ENCODE measurements at regions not wholly inside any gene's neighbourhood (a gene's known extent, or its start where the extent isn't known, plus 50 kb on each side); places are given as distances from the start of the nearest gene placed in this dataset.

DNA sequence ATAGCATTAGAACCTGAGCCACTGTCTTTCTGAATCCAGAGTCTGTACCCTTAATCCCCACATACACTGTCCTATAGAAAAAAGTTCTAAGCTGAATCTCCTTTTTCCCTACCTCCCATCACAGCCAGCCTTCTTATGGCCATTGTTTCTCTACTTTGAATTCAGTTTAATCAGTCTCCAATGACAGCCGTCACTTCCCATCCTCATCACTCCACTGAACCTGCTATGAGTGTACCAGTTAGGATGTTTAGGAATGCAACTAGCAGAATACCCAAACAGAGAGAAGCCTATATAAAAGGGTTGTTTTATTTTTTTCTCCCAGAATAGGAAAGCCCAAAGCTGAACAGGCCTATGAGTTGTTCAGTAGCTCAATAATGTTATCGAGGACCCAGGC is 220.4 kb upstream of the NREP start:
- BruUV-seq (replicated peaks), result no TSS peak
- H3K36me3 ChIP-seq (ENCODE audit: insufficient read depth, low read length, poor library complexity, severe bottlenecking), result no peaks in the 10 kb centered on the region
- no peak for DNase-seq (ENCODE audit: low spot score)
- TF ChIP-seq, protein P1, sequence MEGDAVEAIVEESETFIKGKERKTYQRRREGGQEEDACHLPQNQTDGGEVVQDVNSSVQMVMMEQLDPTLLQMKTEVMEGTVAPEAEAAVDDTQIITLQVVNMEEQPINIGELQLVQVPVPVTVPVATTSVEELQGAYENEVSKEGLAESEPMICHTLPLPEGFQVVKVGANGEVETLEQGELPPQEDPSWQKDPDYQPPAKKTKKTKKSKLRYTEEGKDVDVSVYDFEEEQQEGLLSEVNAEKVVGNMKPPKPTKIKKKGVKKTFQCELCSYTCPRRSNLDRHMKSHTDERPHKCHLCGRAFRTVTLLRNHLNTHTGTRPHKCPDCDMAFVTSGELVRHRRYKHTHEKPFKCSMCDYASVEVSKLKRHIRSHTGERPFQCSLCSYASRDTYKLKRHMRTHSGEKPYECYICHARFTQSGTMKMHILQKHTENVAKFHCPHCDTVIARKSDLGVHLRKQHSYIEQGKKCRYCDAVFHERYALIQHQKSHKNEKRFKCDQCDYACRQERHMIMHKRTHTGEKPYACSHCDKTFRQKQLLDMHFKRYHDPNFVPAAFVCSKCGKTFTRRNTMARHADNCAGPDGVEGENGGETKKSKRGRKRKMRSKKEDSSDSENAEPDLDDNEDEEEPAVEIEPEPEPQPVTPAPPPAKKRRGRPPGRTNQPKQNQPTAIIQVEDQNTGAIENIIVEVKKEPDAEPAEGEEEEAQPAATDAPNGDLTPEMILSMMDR (conservative IDR thresholded peaks at IDR 0.05; ENCODE audit: low read depth, low read length), result no peak
- no peak for TF ChIP-seq EZH2 (IDR thresholded peaks at IDR 0.05; ENCODE audit: borderline replicate concordance, low read depth, low read length, poor library complexity, severe bottlenecking)
- POLR2A ChIA-PET (ENCODE audit: low non-redundant PET), result interaction anchor here (0.6 kb wide), 1 partner anchor 128 kb away, joined by 3 read pairs; no protein-coding TSS in a partner anchor
- no peak overlapping the region for H3K27ac ChIP-seq (ENCODE audit: low read depth, low read length, poor library complexity, severe bottlenecking)
- no peaks in the 10 kb centered on the region for H3K4me1 ChIP-seq (ENCODE audit: insufficient read depth, low read length, poor library complexity, severe bottlenecking)
- intact Hi-C loops (cut with micrococcal nuclease; ENCODE audit: unreplicated experiment), result no loop called here
- CTCF ChIA-PET, result no interaction called here
- H3K9me3 ChIP-seq (ENCODE audit: low read depth, low read length, poor library complexity, severe bottlenecking), result no peaks in the 10 kb centered on the region
- no peak overlapping the region for H3K4me3 ChIP-seq (ENCODE audit: low read depth, low read length, poor library complexity, severe bottlenecking)
- peaks cover 19% of the 10 kb centered on the region for H3K27me3 ChIP-seq (replicated peaks; ENCODE audit: insufficient read depth, low read depth, low read length, poor library complexity)

DNA sequence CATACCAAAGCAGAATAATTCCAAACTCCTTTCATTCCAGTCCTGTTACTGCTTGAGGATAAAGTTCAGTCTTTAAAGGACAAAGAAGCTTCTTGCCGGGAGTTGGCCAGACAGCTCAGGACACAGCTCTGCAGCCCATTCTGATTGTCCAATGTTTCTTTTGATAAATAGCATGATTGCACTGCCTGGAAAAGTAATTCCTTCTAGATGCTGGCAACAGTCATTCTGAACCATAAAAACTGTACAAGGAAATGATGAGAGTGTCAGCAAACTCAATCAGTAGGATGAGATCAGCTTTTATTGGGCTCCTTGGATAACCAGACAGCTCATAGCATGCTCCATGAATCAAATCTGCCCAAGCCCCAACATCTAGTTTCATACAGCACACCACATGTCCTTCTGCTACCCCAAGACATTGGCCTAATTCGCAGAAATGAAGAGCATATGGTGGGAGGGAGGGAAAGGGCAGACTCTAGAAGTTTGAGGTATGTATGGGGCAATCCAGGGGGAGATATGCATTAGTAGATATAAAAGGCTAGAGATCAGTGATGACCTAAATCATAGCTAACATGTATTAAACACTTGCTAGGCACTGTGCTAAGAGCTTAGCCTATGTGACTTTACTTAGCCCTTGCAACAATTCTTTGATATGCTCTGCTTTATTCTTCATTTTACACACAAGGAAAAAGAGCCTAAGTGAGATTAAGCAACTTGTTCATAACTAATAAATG is 219.9 kb upstream of the NREP start:
- Histone ChIP-seq H3K36me3 (ENCODE audit: insufficient read depth, low read length, poor library complexity, severe bottlenecking) (no peaks in the 10 kb centered on the region), H3K4me1 (ENCODE audit: insufficient read depth, low read length, poor library complexity, severe bottlenecking) (no peaks in the 10 kb centered on the region), H3K27me3 (replicated peaks; ENCODE audit: insufficient read depth, low read depth, low read length, poor library complexity) (peaks cover 19% of the 10 kb centered on the region), H3K9me3 (ENCODE audit: low read depth, low read length, poor library complexity, severe bottlenecking) (no peaks in the 10 kb centered on the region), H3K4me3 (ENCODE audit: low read depth, low read length, poor library complexity, severe bottlenecking) (no peak overlapping the region), H3K27ac (ENCODE audit: low read depth, low read length, poor library complexity, severe bottlenecking) (no peak overlapping the region)
- DNase-seq (ENCODE audit: low spot score), result no peak
- BruUV-seq (replicated peaks), result no TSS peak
- TF ChIP-seq EZH2 (IDR thresholded peaks at IDR 0.05; ENCODE audit: borderline replicate concordance, low read depth, low read length, poor library complexity, severe bottlenecking), result no peak
- TF ChIP-seq, protein P1 (conservative IDR thresholded peaks at IDR 0.05; ENCODE audit: low read depth, low read length), result no peak
- intact Hi-C loops (cut with micrococcal nuclease; ENCODE audit: unreplicated experiment), result no loop called here
- ChIA-PET POLR2A (ENCODE audit: low non-redundant PET) (no interaction called here), CTCF (no interaction called here)

DNA sequence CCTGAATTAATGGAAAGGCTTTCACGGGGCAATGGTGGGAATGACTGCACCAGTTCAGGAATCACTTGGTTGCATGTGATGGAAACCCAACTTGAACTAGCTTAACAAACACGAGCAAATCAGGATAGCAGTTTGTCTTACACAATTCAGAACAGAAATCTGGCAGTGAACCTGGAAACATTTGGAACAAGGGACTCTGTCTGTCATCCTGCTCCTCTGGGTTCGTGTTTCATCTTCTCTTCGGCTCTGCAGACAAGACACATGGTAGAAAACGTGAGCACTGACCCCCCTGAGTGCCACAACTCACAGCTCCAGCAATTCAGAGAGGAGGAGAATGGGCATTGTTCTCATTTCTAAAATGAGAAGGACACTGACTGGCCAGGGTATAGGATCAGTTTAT is 218.1 kb upstream of the NREP start:
- Histone ChIP-seq H3K9me3 (ENCODE audit: low read depth, low read length, poor library complexity, severe bottlenecking) (no peaks in the 10 kb centered on the region), H3K4me3 (ENCODE audit: low read depth, low read length, poor library complexity, severe bottlenecking) (no peak overlapping the region), H3K4me1 (ENCODE audit: insufficient read depth, low read length, poor library complexity, severe bottlenecking) (no peaks in the 10 kb centered on the region), H3K27ac (ENCODE audit: low read depth, low read length, poor library complexity, severe bottlenecking) (no peak overlapping the region), H3K27me3 (replicated peaks; ENCODE audit: insufficient read depth, low read depth, low read length, poor library complexity) (peaks cover 19% of the 10 kb centered on the region), H3K36me3 (ENCODE audit: insufficient read depth, low read length, poor library complexity, severe bottlenecking) (no peaks in the 10 kb centered on the region)
- ChIA-PET CTCF (no interaction called here), POLR2A (ENCODE audit: low non-redundant PET) (no interaction called here)
- no TSS peak for BruUV-seq (replicated peaks)
- no peak for TF ChIP-seq EZH2 (IDR thresholded peaks at IDR 0.05; ENCODE audit: borderline replicate concordance, low read depth, low read length, poor library complexity, severe bottlenecking)
- TF ChIP-seq, protein P1 (conservative IDR thresholded peaks at IDR 0.05; ENCODE audit: low read depth, low read length), result no peak
- DNase-seq (ENCODE audit: low spot score), result no peak
- intact Hi-C loops (cut with micrococcal nuclease; ENCODE audit: unreplicated experiment), result no loop called here

Measured in A673 (cell line).